H1 (cell line): ENCODE measurements at regions not wholly inside any gene's neighbourhood (a gene's known extent, or its start where the extent isn't known, plus 50 kb on each side); places are given as distances from the start of the nearest gene placed in this dataset.

Experiments used
- CTCF ChIA-PET: fragments of 300-600 bp; sonication (Branson Sonifier 250); formaldehyde crosslinking; loops from one replicate; lab custom pipeline; 2021; ENCODE audit not compliant: partially characterized antibody; lab: Charles Lee
- POLR2A ChIA-PET: fragments of 300-600 bp; sonication (Branson Sonifier 250); formaldehyde crosslinking; loops from one replicate; lab custom pipeline; 2021; ENCODE audit warnings: inconsistent platforms; ENCODE audit not compliant: partially characterized antibody; lab: Charles Lee
- DNase-seq, 2 experiments: peaks; one replicate each; pipeline versions ENCODE4 v3.0.0 to v3.0.0-alpha.2; 2010 to 2022; ENCODE audit warnings: low spot score in 2 of 2, low read depth in 1 of 2, mixed read lengths in 1 of 2
- FAIRE-seq: peaks from 2 replicates; lab custom pipeline; 2011; peaks lifted over from hg19 to GRCh38; lab: Jason Lieb, UNC
- H2AFZ ChIP-seq: 2 replicates; pipeline ENCODE4 v1.8.1; 2012; ENCODE audit warnings: low read length, inconsistent platforms
- H2AK5ac ChIP-seq: 2 replicates; pipeline ENCODE4 v1.6.1; 2013; ENCODE audit warnings: low read depth, low read length
- H2BK120ac ChIP-seq: replicated peaks from 2 replicates; pipeline ENCODE3; 2013; ENCODE audit warnings: low read depth, low read length, inconsistent platforms
- H2BK12ac ChIP-seq: 2 replicates; pipeline ENCODE4 v1.6.1; 2013; ENCODE audit warnings: low read depth, low read length
- H2BK15ac ChIP-seq: 2 replicates; pipeline ENCODE4 v1.6.1; 2013; ENCODE audit warnings: low read length
- H2BK20ac ChIP-seq: 2 replicates; pipeline ENCODE4 v1.6.1; 2013; ENCODE audit warnings: low read length
- H2BK5ac ChIP-seq: 2 replicates; pipeline ENCODE4 v1.6.1; 2013; ENCODE audit warnings: low read depth, low read length
- H3K14ac ChIP-seq: 2 replicates; pipeline ENCODE4 v1.6.1; 2013; ENCODE audit warnings: inconsistent platforms; ENCODE audit not compliant: insufficient read length
- H3K18ac ChIP-seq: 2 replicates; pipeline ENCODE4 v1.6.1; 2013; ENCODE audit warnings: low read length; ENCODE audit errors: extremely low read depth
- H3K23ac ChIP-seq: 2 replicates; pipeline ENCODE4 v1.6.1; 2013; ENCODE audit warnings: inconsistent platforms; ENCODE audit not compliant: insufficient read length
- H3K23me2 ChIP-seq: 2 replicates; pipeline ENCODE4 v1.6.1; 2013; ENCODE audit warnings: low read depth, low read length
- H3K27ac ChIP-seq: 2 replicates; pipeline ENCODE4 v1.6.1; 2011; ENCODE audit warnings: low read depth, low read length, inconsistent platforms
- H3K27me3 ChIP-seq, 4 experiments: replicated peaks in 1 of 4; 1 replicate in 1 of 4; 2 replicates in 3 of 4; pipeline versions ENCODE4 v1.6.1 to v1.8.1; 2011 to 2013; ENCODE audit warnings: low read length in 3 of 4, mild to moderate bottlenecking in 3 of 4, inconsistent platforms in 2 of 4, mixed read lengths in 2 of 4, moderate library complexity in 1 of 4; ENCODE audit not compliant: control insufficient read depth in 3 of 4, insufficient read depth in 3 of 4; ENCODE audit errors: extremely low read depth in 1 of 4
- H3K36me3 ChIP-seq, 4 experiments: 2 replicates each; pipeline versions ENCODE4 v1.6.1 to v1.8.1; 2011 to 2013; ENCODE audit warnings: mild to moderate bottlenecking in 4 of 4, low read length in 3 of 4, moderate library complexity in 2 of 4, control low read depth in 1 of 4, inconsistent platforms in 1 of 4; ENCODE audit not compliant: insufficient read depth in 4 of 4, control insufficient read depth in 2 of 4
- H3K4ac ChIP-seq: replicated peaks from 2 replicates; pipeline ENCODE3; 2013; ENCODE audit warnings: low read length, low read depth, mixed read lengths, inconsistent platforms; ENCODE audit not compliant: insufficient read length
- H3K4me1 ChIP-seq, 4 experiments: replicated peaks in 1 of 4; 1 replicate in 1 of 4; 2 replicates in 3 of 4; pipeline versions ENCODE4 v1.6.1 to v1.8.1; 2011 to 2013; ENCODE audit warnings: low read length in 3 of 4, inconsistent platforms in 2 of 4, mixed read lengths in 1 of 4; ENCODE audit not compliant: insufficient read depth in 4 of 4, control insufficient read depth in 3 of 4
- H3K4me2 ChIP-seq, 2 experiments: 2 replicates each; pipeline versions ENCODE4 v1.6.1 to v1.8.1; 2011 to 2013; ENCODE audit warnings: low read depth in 2 of 2, low read length in 2 of 2, control low read depth in 1 of 2, inconsistent platforms in 1 of 2, mild to moderate bottlenecking in 1 of 2; ENCODE audit not compliant: insufficient read depth in 1 of 2
- H3K4me3 ChIP-seq, 4 experiments: fragments of 200-600, 300-600 bp in 1 of 4; sonication (generic), shearing (Covaris generic), sonication (Bioruptor Twin) in 1 of 4; 2 replicates each; pipeline versions ENCODE4 v1.5.1 to v1.8.1; 2011 to 2016; ENCODE audit warnings: low read length in 4 of 4, low read depth in 3 of 4, control low read depth in 2 of 4, inconsistent platforms in 2 of 4, mild to moderate bottlenecking in 2 of 4, mixed read lengths in 1 of 4, moderate library complexity in 1 of 4; ENCODE audit not compliant: insufficient read depth in 2 of 4; ENCODE audit errors: extremely low read depth in 1 of 4
- H3K56ac ChIP-seq: replicated peaks from 2 replicates; pipeline ENCODE3; 2013; ENCODE audit warnings: low read depth, mild to moderate bottlenecking, mixed read lengths, low read length, inconsistent platforms; ENCODE audit not compliant: insufficient read length
- H3K79me1 ChIP-seq: 2 replicates; pipeline ENCODE4 v1.6.1; 2013; ENCODE audit warnings: low read depth, low read length, control low read depth
- H3K79me2 ChIP-seq, 2 experiments: 2 replicates each; pipeline versions ENCODE4 v1.6.1 to v1.8.1; 2012 to 2013; ENCODE audit warnings: low read length in 2 of 2, mild to moderate bottlenecking in 2 of 2, inconsistent platforms in 1 of 2; ENCODE audit not compliant: insufficient read depth in 2 of 2, control insufficient read depth in 1 of 2
- H3K9ac ChIP-seq, 4 experiments: replicated peaks in 1 of 4; 1 replicate in 1 of 4; 2 replicates in 3 of 4; pipeline versions ENCODE4 v1.6.1 to v1.8.1; 2011 to 2013; ENCODE audit warnings: low read depth in 3 of 4, low read length in 3 of 4, control low read depth in 2 of 4, mild to moderate bottlenecking in 2 of 4, moderate library complexity in 2 of 4, inconsistent platforms in 1 of 4; ENCODE audit errors: extremely low read depth in 1 of 4
- H3K9me3 ChIP-seq, 2 experiments: 2 replicates each; pipeline versions ENCODE4 v1.6.1 to v1.8.1; 2012 to 2013; ENCODE audit warnings: mild to moderate bottlenecking in 2 of 2, moderate library complexity in 2 of 2, control low read depth in 1 of 2, inconsistent platforms in 1 of 2, low read depth in 1 of 2, low read length in 1 of 2, mixed read lengths in 1 of 2; ENCODE audit not compliant: insufficient read depth in 2 of 2
- H4K20me1 ChIP-seq, 2 experiments: replicated peaks in 1 of 2; 2 replicates each; pipeline versions ENCODE3 to v1.8.1; 2011 to 2013; ENCODE audit warnings: inconsistent platforms in 2 of 2, low read length in 2 of 2, mild to moderate bottlenecking in 1 of 2; ENCODE audit not compliant: insufficient read depth in 2 of 2, control insufficient read depth in 1 of 2
- H4K5ac ChIP-seq: 2 replicates; pipeline ENCODE4 v1.6.1; 2013; ENCODE audit warnings: low read length, low read depth, mixed read lengths, inconsistent platforms; ENCODE audit not compliant: insufficient read length
- H4K8ac ChIP-seq: 2 replicates; pipeline ENCODE4 v1.8.0; 2013; ENCODE audit warnings: mild to moderate bottlenecking, moderate library complexity, low read length, inconsistent platforms; ENCODE audit not compliant: insufficient read depth; ENCODE audit errors: extremely low read depth
- H4K91ac ChIP-seq: replicated peaks from 2 replicates; pipeline ENCODE3; 2013; ENCODE audit warnings: low read length, mixed read lengths, inconsistent platforms; ENCODE audit not compliant: insufficient read length
- BCL11A ChIP-seq, 2 experiments: IDR thresholded peaks; one replicate each; pipeline ENCODE4 v1.6.1; 2011; ENCODE audit warnings: low read depth in 2 of 2, low read length in 2 of 2, mild to moderate bottlenecking in 2 of 2
- BRCA1 ChIP-seq: IDR thresholded peaks from 2 replicates; pipeline ENCODE4 v1.6.1; 2012; ENCODE audit warnings: low read depth, low read length, improper control_type of control experiment
- CBX8 ChIP-seq: fragments of 300-800, 300-1000 bp; sonication (generic); IDR thresholded peaks from 2 replicates; pipeline ENCODE4 v1.7.1; 2016; ENCODE audit warnings: low read depth, low read length, borderline replicate concordance
- CHD1 ChIP-seq: IDR thresholded peaks from 2 replicates; pipeline ENCODE4 v1.6.1; 2012; ENCODE audit warnings: low read depth, low read length, improper control_type of control experiment
- CHD2 ChIP-seq: IDR thresholded peaks from 2 replicates; pipeline ENCODE4 v1.6.1; 2012; ENCODE audit warnings: low read length, improper control_type of control experiment
- EP300 ChIP-seq, 2 experiments: IDR thresholded peaks; 1 replicate in 1 of 2; 2 replicates in 1 of 2; pipeline ENCODE4 v1.6.1; 2011 to 2012; ENCODE audit warnings: low read depth in 2 of 2, low read length in 2 of 2, mild to moderate bottlenecking in 2 of 2, borderline replicate concordance in 1 of 2, inconsistent platforms in 1 of 2, moderate library complexity in 1 of 2
- GTF2F1 ChIP-seq: IDR thresholded peaks from 2 replicates; pipeline ENCODE4 v1.6.1; 2012; ENCODE audit warnings: low read depth, low read length, improper control_type of control experiment, borderline replicate concordance
- PHF8 ChIP-seq: fragments of 200-600 bp; sonication (generic); conservative IDR thresholded peaks from 2 replicates; pipeline ENCODE4 v1.7.1; 2012; ENCODE audit warnings: low read depth, mild to moderate bottlenecking, inconsistent platforms, low read length, moderate library complexity
- SIRT6 ChIP-seq: IDR thresholded peaks from one replicate; pipeline ENCODE4 v1.7.1; 2012; ENCODE audit warnings: low read length, inconsistent platforms
- SRF ChIP-seq: IDR thresholded peaks from 2 replicates; pipeline ENCODE4 v1.6.1; 2011; ENCODE audit warnings: mild to moderate bottlenecking, low read depth, low read length, moderate library complexity
- SUZ12 ChIP-seq: fragments of 200-600 bp; sonication (generic); IDR thresholded peaks from 2 replicates; pipeline ENCODE4 v1.6.1; 2012; ENCODE audit warnings: mild to moderate bottlenecking, inconsistent platforms, low read length, moderate library complexity, mixed read lengths
- TAF1 ChIP-seq: IDR thresholded peaks from 2 replicates; pipeline ENCODE4 v1.6.1; 2011; ENCODE audit warnings: mild to moderate bottlenecking, low read depth, low read length
- YY1 ChIP-seq: IDR thresholded peaks from 2 replicates; pipeline ENCODE4 v1.6.1; 2011; ENCODE audit warnings: low read depth, mild to moderate bottlenecking, low read length
- WGBS, 2 experiments: shearing (Covaris generic) in 1 of 2; methylation state at CpG; one replicate each; pipeline versions ENCODE4 v1.1.6 to v1.1.7; 2013 to 2015; ENCODE audit warnings: low lambda C conversion rate in 2 of 2, mixed read lengths in 2 of 2, inconsistent platforms in 1 of 2, low coverage in 1 of 2, missing lambda C conversion rate in 1 of 2; ENCODE audit not compliant: insufficient replicate concordance in 2 of 2, insufficient coverage in 1 of 2, insufficient read length in 1 of 2; ENCODE audit errors: extremely low coverage in 1 of 2, missing lambda C conversion rate in 1 of 2; 5-methylcytosine and 5-hydroxymethylcytosine counted together

DNA sequence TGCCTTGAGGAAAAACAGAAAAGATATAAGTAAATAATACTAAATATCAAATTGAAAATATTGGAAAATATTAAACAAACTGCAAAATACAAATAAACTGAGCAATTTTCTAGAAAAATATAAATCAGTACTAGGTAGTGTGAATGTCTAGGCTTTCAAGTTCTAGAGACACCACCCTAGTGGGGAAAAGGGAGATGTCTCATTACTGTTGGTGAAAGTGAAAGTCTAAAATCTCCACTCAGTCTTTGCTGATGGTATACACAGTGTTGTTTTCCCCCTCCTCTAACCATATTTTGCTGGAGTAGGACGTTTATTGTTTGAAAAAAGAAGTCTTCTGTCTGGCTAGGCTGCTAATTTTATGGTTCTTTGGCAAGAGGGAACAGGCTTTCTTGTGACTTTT lies 1368.9 kb downstream of the OTOL1 start:
- Histone ChIP-seq H2AK5ac (no peak overlapping the region), H3K18ac (no peak overlapping the region), H3K23ac (no peak overlapping the region), H3K4me2 (no peak overlapping the region), H3K79me2 (no peaks in the 10 kb centered on the region), H4K20me1 (no peaks in the 10 kb centered on the region), H4K5ac (no peak overlapping the region), H2BK20ac (no peak overlapping the region), H3K4me1 (no peaks in the 10 kb centered on the region), H2BK12ac (no peak overlapping the region), H4K91ac (no peak overlapping the region), H3K27ac (no peak overlapping the region), H3K14ac (no peak overlapping the region), H2BK5ac (no peak overlapping the region), H3K9ac (no peak overlapping the region), H3K4me3 (no peak overlapping the region), H3K79me1 (no peaks in the 10 kb centered on the region), H3K56ac (no peak overlapping the region), H3K23me2 (no peaks in the 10 kb centered on the region), H3K9me3 (no peaks in the 10 kb centered on the region)
- no CpG with 5 or more reads among the region's 1 CpG for WGBS, 2 experiments
- DNase-seq (no peak), FAIRE-seq (no peak)
- CTCF ChIA-PET: no interaction called here
- TF ChIP-seq CHD2 (no peak), CBX8 (no peak), SRF (no peak), SIRT6 (no peak), BRCA1 (no peak), TAF1 (no peak), GTF2F1 (no peak), YY1 (no peak), CHD1 (no peak), SUZ12 (no peak), PHF8 (no peak), EP300 (IDR thresholded peaks at IDR 0.05; ENCODE audit: borderline replicate concordance in 1 of 2, low read depth in 2 of 2, low read length in 2 of 2) (no peak), BCL11A (IDR thresholded peaks at IDR 0.05; ENCODE audit: low read depth in 2 of 2, low read length in 2 of 2) (no peak)
- TF ChIP-seq, all 59 proteins: peak for 0
- no peak overlapping the region for H2BK15ac ChIP-seq
- no peaks in the 10 kb centered on the region for H3K36me3 ChIP-seq
- POLR2A ChIA-PET: no interaction called here
- H2BK120ac ChIP-seq: no peak overlapping the region
- H3K4ac ChIP-seq: no peak overlapping the region
- H3K27me3 ChIP-seq: no peaks in the 10 kb centered on the region
- H2AFZ ChIP-seq: no peak overlapping the region
- no peak overlapping the region for H4K8ac ChIP-seq
